ENCODE measurements at regions not wholly inside any gene's neighbourhood (a gene's known extent, or its start where the extent isn't known, plus 50 kb on each side); places are given as distances from the start of the nearest gene placed in this dataset.
"Not testable (repeated sequence)": the region's sequence is repeated elsewhere in the genome, so short reads cannot be mapped to it uniquely, and the experiment has no call there.

GRCh38 chr3:40649346-40649745 lies 124.6 kb downstream of the ZNF621 start:
- DNase-seq: no peak

GRCh38 chr3:40652072-40652471 lies 127.3 kb downstream of the ZNF621 start:
- DNase-seq: no peak

- DNase-seq: no peak
These were observed 128.2 kb downstream of the ZNF621 start for GRCh38 chr3:40653001-40653400.

- DNase-seq: no peak
These were observed 129.1 kb downstream of the ZNF621 start for GRCh38 chr3:40653878-40654277.

- DNase-seq: no peak
These were observed 130.8 kb downstream of the ZNF621 start for GRCh38 chr3:40655551-40655950.

GRCh38 chr3:40657623-40658022 lies 132.9 kb downstream of the ZNF621 start:
- no peak for DNase-seq

- DNase-seq: no peak
These were observed 133.5 kb downstream of the ZNF621 start for GRCh38 chr3:40658305-40658704.

- DNase-seq: no peak
These were observed 135.8 kb downstream of the ZNF621 start for GRCh38 chr3:40660554-40660953.

GRCh38 chr3:40661284-40661683 lies 136.5 kb downstream of the ZNF621 start:
- DNase-seq: no peak

GRCh38 chr3:40663280-40663679 lies 138.5 kb downstream of the ZNF621 start:
- DNase-seq: no peak

- no peak for DNase-seq
These were observed 144.4 kb downstream of the ZNF621 start for GRCh38 chr3:40669176-40669575.

GRCh38 chr3:40672861-40673260 lies 148.1 kb downstream of the ZNF621 start:
- DNase-seq: no peak

GRCh38 chr3:40677321-40677720 lies 152.6 kb downstream of the ZNF621 start:
- DNase-seq: no peak

- no peak for DNase-seq
These were observed 153.0 kb downstream of the ZNF621 start for GRCh38 chr3:40677749-40678148.

GRCh38 chr3:40679290-40679689 lies 154.5 kb downstream of the ZNF621 start:
- no peak for DNase-seq

- DNase-seq: no peak
These were observed 156.2 kb downstream of the ZNF621 start for GRCh38 chr3:40680685-40681657.

- DNase-seq: no peak
These were observed 156.9 kb downstream of the ZNF621 start for GRCh38 chr3:40681658-40682055.

- no peak for DNase-seq
These were observed 165.1 kb downstream of the ZNF621 start for GRCh38 chr3:40689837-40690236.

- DNase-seq: no peak
These were observed 166.1 kb downstream of the ZNF621 start for GRCh38 chr3:40690749-40691451.

- no peak for DNase-seq
These were observed 166.7 kb downstream of the ZNF621 start for GRCh38 chr3:40691452-40691861.

GRCh38 chr3:40695848-40696247 lies 171.1 kb downstream of the ZNF621 start:
- no peak for DNase-seq

GRCh38 chr3:40698611-40699010 lies 173.9 kb downstream of the ZNF621 start:
- DNase-seq: not testable (repeated sequence)

GRCh38 chr3:40701016-40701588 lies 176.3 kb downstream of the ZNF621 start:
- DNase-seq: no peak

GRCh38 chr3:40704224-40704623 lies 179.5 kb downstream of the ZNF621 start:
- no peak for DNase-seq
